ENCODE measurements at regions not wholly inside any gene's neighbourhood (a gene's known extent, or its start where the extent isn't known, plus 50 kb on each side); places are given as distances from the start of the nearest gene placed in this dataset.
A peak's percentile ranks its signal among the peaks of the same experiment; 100 is the strongest.
"Not testable (repeated sequence)": the region's sequence is repeated elsewhere in the genome, so short reads cannot be mapped to it uniquely, and the experiment has no call there.

GRCh38 chr3:40939741-40940130 lies 259.6 kb upstream of the CTNNB1 start:
- TF ChIP-seq CTCF (IDR thresholded peaks at IDR 0.05; ENCODE audit: extremely low read depth, missing control alignments), result no peak
- DNase-seq (ENCODE audit: low spot score), result no peak

- TF ChIP-seq CTCF (IDR thresholded peaks at IDR 0.05; ENCODE audit: extremely low read depth, missing control alignments), result no peak
- no peak for DNase-seq (ENCODE audit: low spot score)
Measured at GRCh38 chr3:40940651-40941050, 258.7 kb upstream of the CTNNB1 start.

- not testable (repeated sequence) for DNase-seq (ENCODE audit: low spot score)
Measured at GRCh38 chr3:40947022-40947421, 252.3 kb upstream of the CTNNB1 start.

GRCh38 chr3:40949347-40949746 lies 250.0 kb upstream of the CTNNB1 start:
- not testable (repeated sequence) for DNase-seq (ENCODE audit: low spot score)

GRCh38 chr3:40951636-40952035 lies 247.7 kb upstream of the CTNNB1 start:
- TF ChIP-seq CTCF (IDR thresholded peaks at IDR 0.05; ENCODE audit: extremely low read depth, missing control alignments), result no peak
- DNase-seq (ENCODE audit: low spot score), result no peak

GRCh38 chr3:40961104-40961857 lies 238.0 kb upstream of the CTNNB1 start:
- DNase-seq (ENCODE audit: low spot score), result peak; percentile 22
- no peak for TF ChIP-seq CTCF (IDR thresholded peaks at IDR 0.05; ENCODE audit: extremely low read depth, missing control alignments)

- no peak for TF ChIP-seq CTCF (IDR thresholded peaks at IDR 0.05; ENCODE audit: extremely low read depth, missing control alignments)
- DNase-seq (ENCODE audit: low spot score), result no peak
Measured at GRCh38 chr3:40962721-40963120, 236.6 kb upstream of the CTNNB1 start.

- TF ChIP-seq CTCF (IDR thresholded peaks at IDR 0.05; ENCODE audit: extremely low read depth, missing control alignments), result no peak
- DNase-seq (ENCODE audit: low spot score), result no peak
Measured at GRCh38 chr3:40968666-40969065, 230.6 kb upstream of the CTNNB1 start.
